ENCODE measurements at regions not wholly inside any gene's neighbourhood (a gene's known extent, or its start where the extent isn't known, plus 50 kb on each side); places are given as distances from the start of the nearest gene placed in this dataset.

DNA sequence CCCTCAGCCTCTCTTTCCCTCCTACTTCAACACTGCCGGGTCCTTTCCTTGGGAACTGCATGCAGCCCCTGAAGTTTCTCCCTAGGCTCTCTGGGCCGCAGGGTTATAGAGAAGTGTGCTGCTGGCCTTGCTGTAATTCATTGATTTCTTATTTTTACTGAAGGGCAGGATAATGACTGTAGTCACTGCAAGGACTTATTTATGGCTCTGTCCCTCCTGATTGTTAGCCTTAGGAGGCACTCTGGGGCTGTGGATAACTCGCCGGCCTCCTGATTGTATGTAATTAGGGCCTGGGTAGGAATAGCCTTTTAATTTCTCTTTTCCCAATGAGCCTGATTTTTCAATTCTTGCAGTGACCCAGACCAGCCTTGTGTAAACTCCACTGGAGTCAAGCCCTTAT, 138.3 kb upstream of the CDH13 start:
- DNase-seq = no peak

DNA sequence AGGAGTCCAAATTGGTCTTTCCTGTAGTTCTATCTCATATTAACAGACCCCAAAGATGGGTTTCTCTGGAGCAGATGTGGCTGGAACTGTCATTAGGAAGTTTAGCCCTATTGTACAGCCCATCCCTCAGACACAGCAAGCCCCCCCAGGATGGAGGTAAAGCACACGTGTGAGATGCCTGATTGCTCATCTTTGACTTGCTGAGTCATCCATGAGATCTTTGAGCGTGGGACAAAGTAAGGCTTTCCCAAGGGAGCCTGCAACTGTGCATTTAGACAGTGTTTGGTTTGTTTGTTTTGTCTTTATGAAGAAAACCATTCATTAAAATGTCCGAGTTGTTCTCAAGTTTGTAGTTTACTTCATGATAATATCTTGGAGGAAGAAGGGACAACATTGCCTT, 145.3 kb upstream of the CDH13 start:
- no peak for DNase-seq

DNA sequence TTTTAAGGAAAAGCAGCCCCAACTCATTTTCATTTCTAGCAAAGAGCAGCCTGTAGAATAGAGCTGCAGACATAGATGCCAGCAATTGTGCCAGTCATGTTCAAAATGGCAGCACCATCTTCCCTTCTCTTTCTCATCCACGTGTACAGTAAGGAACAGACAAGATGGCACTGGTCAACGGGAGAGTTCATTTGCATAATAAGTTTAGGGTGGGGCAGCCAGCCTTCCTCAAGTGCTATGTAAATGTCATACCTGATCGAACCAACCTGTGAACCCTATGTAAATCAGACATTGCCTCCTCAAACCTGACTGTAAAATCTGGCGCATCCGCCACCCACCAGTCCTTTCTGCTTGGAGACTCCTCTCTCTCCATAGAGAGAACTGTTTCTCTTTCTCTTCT, 150.0 kb upstream of the CDH13 start:
- no peak for DNase-seq

DNA sequence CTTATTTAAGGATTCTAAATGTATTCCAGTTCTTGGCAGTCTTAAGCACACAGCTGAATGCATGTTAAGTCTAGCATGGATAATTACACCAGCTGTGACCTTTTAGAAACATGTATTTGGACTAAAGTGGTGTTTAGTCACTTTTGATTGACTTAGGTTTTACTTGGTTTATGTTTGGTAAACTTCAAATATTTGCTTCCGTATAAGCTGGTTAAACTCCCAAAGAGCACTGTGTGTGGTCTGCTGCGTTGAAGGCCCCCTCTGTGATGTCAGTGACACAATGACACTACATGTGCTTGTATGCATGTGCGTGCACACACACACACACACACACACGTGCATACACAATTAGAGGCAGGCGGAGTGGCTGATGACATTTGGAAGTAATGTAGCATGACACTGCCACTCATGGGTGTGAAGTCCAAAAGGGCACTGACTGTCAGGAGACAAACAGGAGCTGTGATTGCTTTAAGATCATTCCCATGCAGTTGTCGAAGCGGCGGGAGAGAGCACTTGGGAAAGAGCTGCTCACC, 156.1 kb upstream of the CDH13 start:
- no peak for DNase-seq

DNA sequence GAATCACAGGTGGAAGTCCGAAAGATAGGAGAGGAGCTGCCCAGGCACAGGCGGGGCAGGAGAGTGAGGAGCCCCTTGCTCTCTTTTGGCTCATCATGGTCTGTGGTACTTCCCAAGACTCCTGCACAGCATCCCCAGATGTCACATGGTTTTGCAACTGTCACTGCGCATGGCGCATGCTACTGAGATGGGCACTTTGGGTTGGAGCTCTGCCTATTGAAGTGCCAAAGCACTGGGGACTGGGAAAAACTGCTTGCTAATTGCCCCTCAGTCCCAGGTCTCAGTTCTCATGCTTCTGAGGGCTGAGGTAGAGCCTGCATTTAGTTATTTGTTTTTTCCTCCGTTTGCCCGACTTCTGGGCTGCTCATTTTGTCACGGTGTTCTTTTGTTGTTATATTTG, 156.8 kb upstream of the CDH13 start:
- no peak for DNase-seq

DNA sequence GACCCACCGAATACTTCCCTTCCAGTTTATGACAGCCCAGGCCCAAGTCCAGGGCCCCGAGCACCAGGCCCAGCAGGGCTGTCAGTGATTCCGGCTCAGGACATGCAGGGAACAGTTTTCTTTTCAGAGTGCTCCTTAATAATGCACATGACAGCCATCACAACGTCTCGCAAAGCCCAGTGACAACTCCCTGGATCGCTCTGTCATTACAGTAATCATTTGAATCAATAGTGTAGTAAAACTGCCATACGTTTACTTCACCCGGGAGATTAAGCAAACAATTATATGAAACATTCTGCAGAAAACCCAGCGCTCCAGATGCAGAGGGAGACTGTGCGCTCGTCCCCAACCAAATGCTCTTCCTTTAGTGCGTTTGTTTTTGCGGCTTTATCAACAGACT, 162.6 kb upstream of the CDH13 start:
- no peak for DNase-seq

DNA sequence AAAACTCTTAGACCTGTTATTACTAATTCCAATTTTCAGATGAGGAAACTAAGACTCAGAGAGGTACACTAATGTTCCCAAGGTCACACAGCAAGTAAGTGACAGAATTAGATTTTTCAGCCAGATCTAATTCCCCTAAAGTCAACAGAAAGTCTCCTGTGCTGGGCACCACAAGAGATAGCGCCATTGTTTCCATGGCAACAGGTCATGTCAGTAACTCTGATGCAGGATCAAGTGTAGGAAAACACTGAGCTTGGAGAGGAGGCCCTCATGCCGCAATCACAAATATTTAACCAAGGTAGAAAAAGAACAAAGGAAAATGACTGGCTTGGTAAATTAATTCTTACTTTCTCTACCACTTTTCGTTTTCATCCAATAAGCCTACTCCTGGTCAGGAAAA, 166.0 kb upstream of the CDH13 start:
- peak; percentile 80 for DNase-seq

DNA sequence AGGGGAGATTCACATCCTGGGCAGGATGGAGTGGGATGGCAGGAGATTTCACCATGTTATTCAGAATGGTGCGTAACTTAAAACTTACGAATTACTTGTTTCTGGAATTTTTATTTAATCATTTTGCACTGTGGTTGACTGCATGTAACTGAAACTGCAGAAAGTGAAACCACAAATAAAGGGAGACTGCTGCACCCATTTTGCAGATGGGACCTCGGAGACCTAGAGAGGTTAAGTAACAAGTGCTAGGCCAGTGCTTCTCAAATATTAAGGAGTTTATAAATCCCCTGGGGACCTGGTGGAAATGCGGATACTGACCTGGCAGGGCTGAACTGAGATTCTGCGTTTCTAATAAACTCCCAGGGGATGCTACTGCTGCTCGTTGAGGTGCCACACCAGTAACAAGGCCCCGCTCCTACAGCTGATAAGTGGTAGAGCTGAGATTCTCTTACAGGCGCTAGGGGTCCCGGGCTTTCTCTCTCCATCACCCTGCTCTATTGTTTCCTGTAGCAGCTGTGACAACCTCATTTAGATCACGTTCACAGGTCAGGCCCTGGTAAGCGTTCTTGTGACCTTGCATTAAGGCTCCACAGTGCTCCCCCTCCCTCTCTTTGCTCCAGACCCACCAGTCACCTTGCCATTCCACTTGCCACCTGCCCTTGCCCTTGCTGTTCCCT, 167.1 kb upstream of the CDH13 start:
- DNase-seq = no peak

DNA sequence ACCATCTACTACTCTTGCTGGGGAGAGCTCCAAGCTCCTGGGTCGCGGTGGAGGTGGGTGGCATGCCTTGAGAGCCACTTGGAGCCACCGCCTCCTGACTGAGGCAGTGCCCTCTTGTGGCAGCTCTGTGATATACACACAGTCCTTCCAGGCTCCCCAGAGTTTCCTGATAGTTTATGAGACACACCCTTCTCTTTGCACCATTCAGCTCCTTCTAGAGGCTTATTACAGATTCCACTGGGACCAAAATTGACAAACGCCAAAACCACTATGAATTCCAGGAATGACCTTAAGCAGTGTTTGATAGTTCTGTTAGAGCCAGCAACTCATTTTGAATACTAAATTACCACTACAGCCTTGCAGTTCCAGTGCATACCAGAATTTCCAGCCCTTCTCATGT, 170.1 kb upstream of the CDH13 start:
- DNase-seq = peak; percentile 31

DNA sequence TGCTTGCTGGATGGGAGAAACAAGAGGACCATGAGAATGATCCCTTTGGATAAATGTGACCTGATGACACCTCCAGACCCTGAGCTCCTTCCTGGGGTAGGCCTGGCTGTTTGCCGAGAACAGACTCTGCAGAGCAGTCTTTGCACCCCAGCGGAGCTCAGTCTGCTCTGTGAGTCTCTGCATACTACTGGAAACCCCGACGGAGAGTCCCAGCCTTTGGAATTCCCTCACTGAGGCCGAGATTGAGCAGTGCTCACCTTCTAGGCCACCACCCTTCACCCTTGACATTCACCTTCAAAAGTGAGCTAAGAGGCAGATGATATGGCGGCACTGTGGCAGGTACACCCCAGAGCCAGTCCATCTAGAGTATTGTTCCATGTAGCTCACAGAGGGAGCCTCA, 172.2 kb upstream of the CDH13 start:
- DNase-seq = no peak

DNA sequence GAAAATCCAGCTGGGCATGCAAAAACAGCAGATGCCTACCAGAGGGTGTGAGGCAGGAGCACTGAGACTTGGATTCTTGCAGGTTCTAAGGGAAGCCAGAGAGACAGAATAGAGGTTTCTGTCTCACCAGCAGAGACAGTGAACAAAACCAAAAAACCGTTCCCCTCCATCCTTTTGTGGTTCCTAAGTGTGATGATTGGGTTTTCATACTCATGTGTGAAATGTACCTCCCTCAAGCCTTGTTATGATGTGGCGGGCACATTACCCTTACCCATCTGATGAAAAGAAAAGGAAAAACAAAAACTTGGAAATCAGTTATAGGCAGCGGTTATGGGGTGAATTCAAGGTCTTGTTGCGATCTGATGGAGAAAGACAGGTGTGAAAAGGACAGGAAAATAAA, 172.6 kb upstream of the CDH13 start:
- no peak for DNase-seq

DNA sequence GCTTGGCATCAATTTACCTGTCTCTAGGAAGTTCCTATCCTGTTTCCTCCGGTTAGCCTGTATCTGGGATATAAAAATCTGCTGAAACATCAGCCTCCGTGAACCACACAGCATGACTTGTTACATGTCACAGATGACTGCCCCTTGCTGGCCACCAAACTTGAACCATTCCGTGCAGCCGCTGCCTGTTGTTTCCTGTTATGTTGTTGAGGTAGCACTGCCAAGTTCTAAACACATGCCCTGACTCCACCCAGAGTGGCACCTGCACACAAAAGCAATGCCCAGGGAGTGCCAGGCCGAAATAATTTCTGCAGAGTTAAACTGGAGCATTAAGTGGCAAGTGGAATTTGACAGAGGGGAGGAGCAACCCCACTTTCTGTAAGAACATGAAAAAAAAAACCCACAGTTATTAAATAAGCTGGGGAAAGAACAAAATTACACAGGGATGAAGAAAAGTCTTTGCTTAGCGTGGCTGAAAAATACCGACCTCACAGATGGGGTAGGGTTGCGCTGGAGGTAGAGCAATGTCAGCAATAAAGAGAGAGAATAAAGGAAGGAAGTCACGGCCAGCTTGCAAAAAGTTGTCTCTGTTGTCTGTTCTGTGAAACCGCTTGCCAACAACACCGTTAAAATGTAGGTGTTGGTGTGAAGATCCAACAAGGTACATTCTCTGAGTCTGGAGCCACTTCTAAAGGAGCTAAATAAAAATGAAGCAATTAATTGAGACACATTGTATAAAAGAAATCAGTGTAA, 174.6 kb upstream of the CDH13 start:
- peak; percentile 29 for DNase-seq

DNA sequence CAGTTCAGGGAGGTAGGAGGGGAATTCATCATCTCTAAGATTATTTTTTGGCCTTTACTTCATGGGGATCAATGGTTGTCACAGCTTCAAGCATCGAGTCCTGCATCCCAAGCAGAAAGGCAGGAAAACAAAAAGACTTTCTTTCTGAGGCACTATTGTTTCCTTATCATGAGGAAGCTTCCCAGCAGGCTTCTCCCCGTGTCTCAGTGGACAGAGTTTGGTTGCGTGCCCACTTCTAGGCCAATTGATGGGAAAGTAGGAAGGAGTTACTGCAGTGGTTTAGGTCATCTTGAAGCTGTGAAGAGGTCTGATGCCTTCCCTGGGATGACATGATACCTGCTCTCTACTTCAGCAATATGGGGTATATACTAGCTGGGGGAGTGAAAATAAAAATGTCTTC, 175.3 kb upstream of the CDH13 start:
- no peak for DNase-seq

DNA sequence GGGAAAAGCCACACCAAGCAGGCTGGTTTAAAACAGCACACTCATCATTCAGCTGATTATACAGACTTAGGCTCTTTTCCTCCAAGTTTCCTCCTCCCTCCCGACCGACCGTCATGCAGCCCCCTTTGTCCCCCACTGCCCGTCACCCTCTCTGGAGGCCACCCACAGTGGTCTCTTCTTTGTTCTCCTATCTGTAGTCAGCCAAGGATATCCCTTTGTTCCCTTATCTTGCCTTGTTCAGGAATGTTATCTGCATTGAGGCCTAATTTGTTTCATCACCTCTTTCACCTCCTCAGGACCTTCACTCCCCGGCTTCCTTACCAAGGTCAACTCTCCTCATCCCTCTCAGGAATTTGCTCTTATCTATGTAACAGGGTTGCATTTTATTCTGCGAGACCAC, 186.4 kb upstream of the CDH13 start:
- DNase-seq = no peak

DNA sequence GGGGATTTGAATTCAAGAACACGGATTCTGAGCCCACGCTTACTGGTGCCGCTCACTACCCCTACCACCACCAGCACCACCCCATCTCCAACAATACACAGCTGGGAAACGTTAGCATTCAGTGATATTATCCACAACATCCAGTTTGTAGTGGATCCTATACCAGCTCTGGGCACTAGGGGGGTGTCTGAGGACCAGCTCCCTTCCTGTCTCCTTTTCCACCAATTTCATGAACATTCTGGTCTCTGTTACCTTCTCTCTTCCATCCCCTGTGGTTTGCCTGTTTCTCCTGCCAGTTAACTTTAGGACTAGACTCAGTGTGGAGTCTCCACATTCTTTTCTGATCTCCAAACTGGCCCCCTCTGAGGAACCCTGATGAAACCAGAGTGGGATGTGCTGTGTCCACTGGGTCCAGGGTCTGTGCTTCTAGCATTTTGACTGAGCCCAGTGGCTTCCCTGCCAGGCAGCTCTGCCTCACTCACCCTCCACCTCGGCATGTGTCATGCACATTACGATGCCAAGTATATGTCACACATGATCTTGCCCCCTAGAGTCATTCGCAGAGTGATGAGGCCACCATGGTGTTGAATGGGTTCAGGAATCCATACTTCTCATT, 187.0 kb upstream of the CDH13 start:
- no peak for DNase-seq

DNA sequence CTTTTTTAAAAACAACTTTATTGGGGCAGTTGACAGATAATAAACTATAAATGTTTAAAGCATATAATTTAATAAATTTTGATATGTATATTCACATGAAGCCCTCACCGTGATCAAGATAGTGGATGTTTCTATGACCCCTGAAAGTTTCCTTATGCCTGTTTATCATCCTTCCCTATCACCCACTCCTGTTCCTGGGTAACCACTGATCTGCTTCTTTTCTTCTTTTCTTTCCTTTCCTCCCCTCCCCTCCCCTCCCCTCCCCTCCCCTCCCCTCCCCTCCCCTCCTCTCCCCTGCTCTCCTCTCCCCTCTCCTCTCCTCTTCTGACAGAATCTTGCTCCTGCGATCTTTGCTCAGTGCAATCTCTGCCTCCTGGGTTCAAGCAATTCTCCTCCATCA, 193.7 kb upstream of the CDH13 start:
- no peak for DNase-seq

DNA sequence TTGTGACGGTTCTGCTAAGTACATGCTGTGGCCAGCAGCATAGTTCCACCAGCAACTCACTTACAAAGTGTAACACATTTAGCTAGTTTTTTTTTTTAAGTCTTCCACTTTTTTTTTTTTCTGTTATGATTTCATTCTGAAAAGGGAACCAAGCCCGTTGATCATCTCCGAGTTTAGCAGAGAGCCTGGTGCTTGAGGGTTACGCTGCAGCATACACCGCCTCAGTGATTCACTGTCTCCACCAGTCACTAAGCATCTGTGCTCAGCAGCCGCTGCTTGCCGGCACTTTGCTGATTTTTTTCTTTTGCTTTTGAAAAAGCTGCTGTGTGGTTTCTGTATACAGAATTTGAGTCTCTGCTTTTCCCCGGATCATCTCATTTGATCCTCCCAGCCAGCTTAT, 194.5 kb upstream of the CDH13 start:
- DNase-seq = no peak

DNA sequence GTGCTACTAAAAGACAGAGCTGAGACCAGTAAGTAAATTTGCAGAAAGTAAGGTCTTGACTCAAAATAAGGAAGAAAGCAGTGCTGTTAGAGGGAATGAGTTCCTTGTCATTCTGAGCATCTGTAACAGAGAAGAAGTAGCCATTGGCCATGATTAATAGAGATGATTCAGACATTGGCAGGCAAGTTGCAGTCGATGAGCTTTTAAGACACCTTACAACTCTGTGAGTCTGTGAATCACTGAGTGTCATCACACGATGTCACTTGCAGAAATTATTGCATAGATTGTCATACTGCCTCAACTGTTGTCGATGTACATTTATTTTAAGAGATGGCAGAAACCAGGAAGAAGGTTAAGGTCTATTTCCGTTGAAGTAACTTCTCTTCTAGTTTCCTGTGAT, 201.1 kb upstream of the CDH13 start:
- no peak for DNase-seq

DNA sequence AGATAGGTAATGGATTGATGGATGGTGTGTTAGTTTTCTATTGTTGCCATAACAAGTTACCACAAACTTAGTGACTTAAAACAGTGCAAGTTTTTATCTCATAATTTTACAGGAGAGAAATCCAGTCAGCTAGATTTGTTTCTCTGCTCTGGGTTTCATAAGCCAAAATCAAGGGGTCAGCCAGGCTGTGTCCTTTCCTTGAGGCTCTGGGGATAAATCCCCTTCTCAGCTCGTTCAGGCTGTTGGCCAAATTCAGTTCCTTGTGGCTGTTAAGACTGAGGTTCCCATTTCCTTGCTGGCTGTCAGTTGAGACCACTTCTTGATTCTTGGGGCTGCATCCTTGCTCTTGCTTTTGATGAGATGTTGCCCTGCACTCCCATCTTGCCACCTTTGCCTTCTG, 204.9 kb upstream of the CDH13 start:
- DNase-seq = no peak

DNA sequence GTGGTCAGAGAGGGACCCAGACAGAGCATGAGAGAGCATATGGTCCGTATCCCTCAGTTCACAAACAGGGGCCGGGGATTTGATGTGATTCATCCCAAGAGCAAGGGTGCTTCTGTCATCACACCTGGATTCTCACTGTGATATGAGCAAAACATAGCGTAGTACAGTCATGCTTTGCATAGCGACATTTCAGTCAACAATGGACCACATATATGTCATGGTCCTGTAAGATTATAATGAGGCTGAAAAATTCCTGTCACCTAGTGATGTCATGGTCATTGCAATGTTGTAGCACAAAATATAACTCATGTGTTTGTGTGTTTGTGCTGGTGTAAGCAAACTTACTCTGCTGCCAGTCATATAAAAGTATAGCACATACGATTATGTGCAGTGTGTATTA, 207.4 kb upstream of the CDH13 start:
- no peak for DNase-seq

DNA sequence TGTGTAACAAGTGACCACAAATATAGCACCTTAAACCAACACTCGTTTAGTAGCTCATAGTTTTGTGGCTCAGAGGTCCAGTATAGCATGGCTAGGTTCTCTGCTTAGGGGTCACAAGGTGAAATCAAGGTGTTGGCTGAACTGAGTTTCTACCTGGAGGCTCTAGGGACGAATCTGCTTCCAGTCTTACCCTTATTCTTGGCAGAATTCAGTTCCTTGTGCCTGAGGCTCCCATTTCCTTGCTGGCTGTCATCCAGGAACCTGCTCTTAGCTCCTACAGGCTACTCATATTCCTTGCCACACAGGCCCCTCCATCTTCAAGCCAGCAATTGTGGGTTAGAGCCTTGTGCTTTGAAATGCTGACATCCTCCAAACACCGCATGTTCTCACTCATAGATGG, 212.3 kb upstream of the CDH13 start:
- DNase-seq = no peak

DNA sequence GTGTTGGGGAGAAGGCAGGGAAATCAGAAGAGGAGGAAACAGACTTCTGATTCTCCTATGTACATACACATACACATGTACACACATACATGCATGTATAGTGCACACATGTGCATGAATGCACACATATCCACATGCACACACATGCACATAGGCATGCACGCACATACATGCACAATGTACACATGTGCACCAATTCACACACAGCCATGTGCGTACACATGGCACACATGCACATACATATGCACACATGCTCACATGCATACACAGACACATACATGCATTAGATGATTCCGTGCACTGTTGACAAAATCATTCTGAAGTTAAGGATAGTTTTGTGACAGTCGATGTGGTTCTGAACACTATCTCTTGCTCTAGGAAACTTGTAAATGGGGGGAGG, 214.0 kb upstream of the CDH13 start:
- no peak for DNase-seq

DNA sequence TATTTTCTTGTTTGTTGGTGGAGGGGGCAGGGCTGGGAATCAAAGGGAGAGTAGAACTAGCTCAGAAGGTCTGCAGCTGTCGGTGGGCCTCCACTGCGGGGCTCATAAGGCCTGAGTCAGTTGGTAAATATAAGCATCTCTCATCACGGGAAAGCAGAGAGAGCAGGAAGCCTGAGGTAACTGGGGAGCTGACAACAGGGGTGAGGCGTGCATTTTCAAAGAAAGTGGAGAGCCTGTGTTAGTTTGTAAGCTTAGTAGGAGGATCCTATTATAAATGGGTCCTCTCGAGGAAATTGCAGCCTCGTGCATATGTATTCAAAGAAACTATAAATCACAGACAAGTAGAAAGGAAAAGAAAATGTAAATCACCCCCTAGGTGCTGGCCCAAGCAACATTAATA, 221.0 kb upstream of the CDH13 start:
- DNase-seq = no peak

DNA sequence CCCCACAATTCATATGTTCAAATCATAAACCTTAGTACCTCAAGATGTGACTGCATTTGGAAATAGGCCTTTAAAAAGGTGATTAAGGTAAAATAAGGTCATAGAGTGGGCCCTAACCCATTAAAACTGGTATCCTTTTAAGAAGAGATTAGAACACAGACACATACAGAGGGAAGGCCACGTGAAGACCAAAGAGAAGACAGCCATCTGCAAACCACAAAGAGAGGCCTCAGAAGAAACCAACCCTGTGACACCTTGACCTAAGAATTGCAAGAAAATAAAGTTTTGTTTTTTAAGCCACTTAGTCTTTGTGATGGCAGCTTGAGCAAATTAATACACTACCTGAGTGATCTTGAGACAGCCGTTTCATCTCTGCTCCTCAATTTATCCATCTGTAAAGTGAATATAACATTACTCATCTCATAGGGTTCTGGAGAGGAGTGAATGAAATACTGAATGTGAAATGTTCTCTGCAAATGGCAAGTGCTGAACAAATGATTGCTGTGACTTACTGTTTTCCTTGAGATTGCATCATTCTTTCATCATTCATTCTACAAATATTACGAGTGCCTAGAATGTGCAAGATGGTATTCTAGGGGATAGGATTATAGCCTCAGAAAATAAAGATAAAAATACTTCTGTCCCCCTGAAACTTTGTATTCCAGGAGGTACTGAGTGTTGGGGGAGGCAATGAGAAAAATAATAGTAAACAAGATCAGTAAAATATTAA, 222.0 kb upstream of the CDH13 start:
- no peak for DNase-seq
